Glutamatergic neuron (in vitro differentiated cells): ENCODE measurements at regions not wholly inside any gene's neighbourhood (a gene's known extent, or its start where the extent isn't known, plus 50 kb on each side); places are given as distances from the start of the nearest gene placed in this dataset.

Source experiments
- DNase-seq: peaks from one replicate; pipeline ENCODE4 v3.0.0; 2022
- H3K27ac Mint-ChIP-seq: one replicate; pipeline ENCODE4 v1.8.0; 2020; ENCODE audit warnings: mild to moderate bottlenecking, mixed read lengths, inconsistent platforms; ENCODE audit not compliant: unreplicated experiment
- H3K27me3 Mint-ChIP-seq: one replicate; pipeline ENCODE4 v1.8.0; 2020; ENCODE audit warnings: mild to moderate bottlenecking, moderate library complexity, mixed read lengths, inconsistent platforms; ENCODE audit not compliant: unreplicated experiment
- H3K36me3 Mint-ChIP-seq: one replicate; pipeline ENCODE4 v1.8.0; 2020; ENCODE audit warnings: mild to moderate bottlenecking, mixed read lengths, inconsistent platforms; ENCODE audit not compliant: unreplicated experiment
- H3K4me1 Mint-ChIP-seq: one replicate; pipeline ENCODE4 v1.8.0; 2020; ENCODE audit warnings: mild to moderate bottlenecking, low read depth, mixed read lengths, inconsistent platforms; ENCODE audit not compliant: unreplicated experiment
- H3K4me3 Mint-ChIP-seq: one replicate; pipeline ENCODE4 v1.8.0; 2020; ENCODE audit warnings: mild to moderate bottlenecking, mixed read lengths, inconsistent platforms; ENCODE audit not compliant: unreplicated experiment
- H3K9me3 Mint-ChIP-seq: one replicate; pipeline ENCODE4 v1.8.0; 2020; ENCODE audit warnings: mild to moderate bottlenecking, moderate library complexity, mixed read lengths, inconsistent platforms; ENCODE audit not compliant: unreplicated experiment
- CTCF ChIP-seq: fragments of 200-600 bp; sonication (generic); IDR thresholded peaks from one replicate; pipeline ENCODE4 v1.5.0; 2021; ENCODE audit not compliant: partially characterized antibody, unreplicated experiment

- H3K4me1 Mint-ChIP-seq, result no peaks in the 10 kb centered on the region
- no peak overlapping the region for H3K27ac Mint-ChIP-seq
- peaks cover 3% of the 10 kb centered on the region for H3K27me3 Mint-ChIP-seq
- peaks cover 5% of the 10 kb centered on the region for H3K9me3 Mint-ChIP-seq
- peaks cover 8% of the 10 kb centered on the region for H3K36me3 Mint-ChIP-seq
- H3K4me3 Mint-ChIP-seq, result no peak overlapping the region
- no peak for DNase-seq
- no peak for TF ChIP-seq CTCF
These were observed 478.4 kb downstream of the ACTL7B start for GRCh38 chr9:108377382-108377781.

- no peaks in the 10 kb centered on the region for H3K4me1 Mint-ChIP-seq
- H3K36me3 Mint-ChIP-seq, result peaks cover 8% of the 10 kb centered on the region
- TF ChIP-seq CTCF, result no peak
- no peak for DNase-seq
- H3K9me3 Mint-ChIP-seq, result peaks cover 5% of the 10 kb centered on the region
- H3K27ac Mint-ChIP-seq, result no peak overlapping the region
- H3K27me3 Mint-ChIP-seq, result peaks cover 3% of the 10 kb centered on the region
- H3K4me3 Mint-ChIP-seq, result no peak overlapping the region
These were observed 479.6 kb downstream of the ACTL7B start for GRCh38 chr9:108376140-108376539.

- H3K27me3 Mint-ChIP-seq, result peaks cover 3% of the 10 kb centered on the region
- no peaks in the 10 kb centered on the region for H3K4me1 Mint-ChIP-seq
- no peak overlapping the region for H3K4me3 Mint-ChIP-seq
- H3K36me3 Mint-ChIP-seq, result peaks cover 8% of the 10 kb centered on the region
- H3K27ac Mint-ChIP-seq, result no peak overlapping the region
- no peak for DNase-seq
- peaks cover 5% of the 10 kb centered on the region for H3K9me3 Mint-ChIP-seq
- no peak for TF ChIP-seq CTCF
These were observed 481.2 kb downstream of the ACTL7B start for GRCh38 chr9:108374626-108375025.

- H3K27me3 Mint-ChIP-seq, result no peaks in the 10 kb centered on the region
- H3K4me3 Mint-ChIP-seq, result no peak overlapping the region
- no peak overlapping the region for H3K27ac Mint-ChIP-seq
- no peak for TF ChIP-seq CTCF
- peaks cover 3% of the 10 kb centered on the region for H3K9me3 Mint-ChIP-seq
- H3K4me1 Mint-ChIP-seq, result no peaks in the 10 kb centered on the region
- no peaks in the 10 kb centered on the region for H3K36me3 Mint-ChIP-seq
- DNase-seq, result no peak
These were observed 488.6 kb downstream of the ACTL7B start for GRCh38 chr9:108367188-108367587.

GRCh38 chr9:108363311-108363710, 492.5 kb downstream of the ACTL7B start:
- Mint-ChIP-seq H3K4me1 (no peaks in the 10 kb centered on the region), H3K27ac (no peak overlapping the region), H3K9me3 (peaks cover 3% of the 10 kb centered on the region), H3K4me3 (no peak overlapping the region), H3K36me3 (no peaks in the 10 kb centered on the region), H3K27me3 (no peaks in the 10 kb centered on the region)
- TF ChIP-seq CTCF, result no peak
- DNase-seq, result no peak
